ENCODE measurements at regions not wholly inside any gene's neighbourhood (a gene's known extent, or its start where the extent isn't known, plus 50 kb on each side); places are given as distances from the start of the nearest gene placed in this dataset.

GRCh38 chr10:65735382-65735781 lies 1190.5 kb upstream of the LRRTM3 start:
- Histone ChIP-seq H3K9ac (ENCODE audit: low read length) (no peak overlapping the region), H3K4me1 (ENCODE audit: control insufficient read depth, low read depth, low read length) (no peaks in the 10 kb centered on the region), H3K56ac (ENCODE audit: low read length) (no peak overlapping the region), H2BK120ac (ENCODE audit: low read depth, low read length) (no peak overlapping the region), H2BK5ac (ENCODE audit: low read length) (no peak overlapping the region), H3K23ac (ENCODE audit: low read length) (no peak overlapping the region), H2BK15ac (replicated peaks; ENCODE audit: low read depth) (no peak overlapping the region), H3K79me1 (ENCODE audit: low read length) (no peaks in the 10 kb centered on the region), H3K4me2 (ENCODE audit: low read length) (no peak overlapping the region), H4K8ac (ENCODE audit: low read depth, low read length) (no peak overlapping the region), H3K79me2 (ENCODE audit: control insufficient read depth, insufficient read depth, low read length) (no peaks in the 10 kb centered on the region), H3K4ac (ENCODE audit: low read depth, low read length) (no peak overlapping the region), H4K5ac (ENCODE audit: low read length) (no peak overlapping the region), H3K27me3 (ENCODE audit: insufficient read depth, low read length, poor library complexity) (no peaks in the 10 kb centered on the region), H3K4me3 (ENCODE audit: low read length) (no peak overlapping the region), H3K36me3 (ENCODE audit: control insufficient read depth, insufficient read depth, low read length) (no peaks in the 10 kb centered on the region), H3K27ac (ENCODE audit: low read depth, low read length) (no peak overlapping the region), H2AK5ac (ENCODE audit: low read length) (no peak overlapping the region), H3K18ac (ENCODE audit: low read length) (no peak overlapping the region)
- no CpG with 5 or more reads among the region's 2 CpGs for WGBS (ENCODE audit: extremely low coverage, insufficient coverage, low lambda C conversion rate)
- DNase-seq: no peak

DNA sequence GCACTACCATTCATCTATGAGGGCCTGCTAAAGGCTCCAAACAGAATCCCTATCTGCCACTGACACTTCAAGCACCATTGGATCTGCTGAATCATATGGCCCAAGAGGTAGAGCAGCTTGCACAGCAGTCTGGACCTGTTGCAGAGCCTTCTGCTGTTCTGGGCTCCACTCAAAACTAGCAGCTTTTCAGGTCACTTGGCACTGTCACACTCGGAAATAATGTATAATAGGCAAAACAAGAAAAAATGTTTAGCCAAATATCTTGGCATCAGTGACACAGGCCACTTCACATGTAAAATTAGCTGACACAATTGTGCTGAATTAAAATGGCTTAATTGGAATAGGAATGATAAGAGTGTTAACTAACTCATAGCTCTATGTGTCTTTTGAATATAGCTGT lies 1182.9 kb upstream of the LRRTM3 start:
- no peaks in the 10 kb centered on the region for H3K79me2 ChIP-seq (ENCODE audit: control insufficient read depth, insufficient read depth, low read length)
- H3K18ac ChIP-seq (ENCODE audit: low read length): no peak overlapping the region
- H3K56ac ChIP-seq (ENCODE audit: low read length): no peak overlapping the region
- no peak overlapping the region for H3K23ac ChIP-seq (ENCODE audit: low read length)
- no peak overlapping the region for H3K4me3 ChIP-seq (ENCODE audit: low read length)
- no peak overlapping the region for H3K27ac ChIP-seq (ENCODE audit: low read depth, low read length)
- no peak overlapping the region for H2BK5ac ChIP-seq (ENCODE audit: low read length)
- H3K4me2 ChIP-seq (ENCODE audit: low read length): no peak overlapping the region
- H3K4me1 ChIP-seq (ENCODE audit: control insufficient read depth, low read depth, low read length): no peaks in the 10 kb centered on the region
- H3K79me1 ChIP-seq (ENCODE audit: low read length): no peaks in the 10 kb centered on the region
- no peak overlapping the region for H2AK5ac ChIP-seq (ENCODE audit: low read length)
- no peak overlapping the region for H3K9ac ChIP-seq (ENCODE audit: low read length)
- H4K8ac ChIP-seq (ENCODE audit: low read depth, low read length): no peak overlapping the region
- no peaks in the 10 kb centered on the region for H3K36me3 ChIP-seq (ENCODE audit: control insufficient read depth, insufficient read depth, low read length)
- no CpG with 5 or more reads among the region's 1 CpG for WGBS (ENCODE audit: extremely low coverage, insufficient coverage, low lambda C conversion rate)
- H3K27me3 ChIP-seq (ENCODE audit: insufficient read depth, low read length, poor library complexity): no peaks in the 10 kb centered on the region
- H4K5ac ChIP-seq (ENCODE audit: low read length): no peak overlapping the region
- H2BK15ac ChIP-seq (replicated peaks; ENCODE audit: low read depth): no peak overlapping the region
- H3K4ac ChIP-seq (ENCODE audit: low read depth, low read length): no peak overlapping the region
- no peak for DNase-seq
- H2BK120ac ChIP-seq (ENCODE audit: low read depth, low read length): no peak overlapping the region

DNA sequence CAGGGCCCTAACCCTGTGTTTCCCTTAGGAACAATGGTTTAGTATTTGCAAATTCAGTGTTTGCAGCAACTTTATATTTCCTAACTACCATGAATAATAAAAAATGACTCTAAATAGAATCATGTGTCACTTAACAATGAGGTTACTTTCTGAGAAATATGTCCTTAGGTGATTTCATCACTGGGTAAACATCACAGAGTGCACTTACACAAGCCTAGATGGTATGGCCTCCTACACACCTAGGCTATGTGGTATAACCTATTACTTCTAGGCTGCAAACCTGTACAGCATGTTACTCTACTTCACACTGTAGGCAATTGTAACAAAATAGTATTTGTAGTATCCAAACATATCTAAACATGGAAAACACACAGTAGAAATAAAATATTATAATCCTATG lies 1174.6 kb upstream of the LRRTM3 start:
- no peak overlapping the region for H3K56ac ChIP-seq (ENCODE audit: low read length)
- no peak overlapping the region for H2BK120ac ChIP-seq (ENCODE audit: low read depth, low read length)
- no peak overlapping the region for H2BK15ac ChIP-seq (replicated peaks; ENCODE audit: low read depth)
- no peak overlapping the region for H3K27ac ChIP-seq (ENCODE audit: low read depth, low read length)
- no peak for DNase-seq
- H3K27me3 ChIP-seq (ENCODE audit: insufficient read depth, low read length, poor library complexity): no peaks in the 10 kb centered on the region
- H3K9ac ChIP-seq (ENCODE audit: low read length): no peak overlapping the region
- H4K8ac ChIP-seq (ENCODE audit: low read depth, low read length): no peak overlapping the region
- H3K18ac ChIP-seq (ENCODE audit: low read length): no peak overlapping the region
- H3K79me1 ChIP-seq (ENCODE audit: low read length): no peaks in the 10 kb centered on the region
- H3K4me1 ChIP-seq (ENCODE audit: control insufficient read depth, low read depth, low read length): no peaks in the 10 kb centered on the region
- H4K5ac ChIP-seq (ENCODE audit: low read length): no peak overlapping the region
- no peak overlapping the region for H3K4ac ChIP-seq (ENCODE audit: low read depth, low read length)
- no peak overlapping the region for H3K23ac ChIP-seq (ENCODE audit: low read length)
- no peak overlapping the region for H3K4me3 ChIP-seq (ENCODE audit: low read length)
- no peak overlapping the region for H2BK5ac ChIP-seq (ENCODE audit: low read length)
- no peak overlapping the region for H2AK5ac ChIP-seq (ENCODE audit: low read length)
- H3K36me3 ChIP-seq (ENCODE audit: control insufficient read depth, insufficient read depth, low read length): no peaks in the 10 kb centered on the region
- H3K79me2 ChIP-seq (ENCODE audit: control insufficient read depth, insufficient read depth, low read length): no peaks in the 10 kb centered on the region
- H3K4me2 ChIP-seq (ENCODE audit: low read length): no peak overlapping the region

DNA sequence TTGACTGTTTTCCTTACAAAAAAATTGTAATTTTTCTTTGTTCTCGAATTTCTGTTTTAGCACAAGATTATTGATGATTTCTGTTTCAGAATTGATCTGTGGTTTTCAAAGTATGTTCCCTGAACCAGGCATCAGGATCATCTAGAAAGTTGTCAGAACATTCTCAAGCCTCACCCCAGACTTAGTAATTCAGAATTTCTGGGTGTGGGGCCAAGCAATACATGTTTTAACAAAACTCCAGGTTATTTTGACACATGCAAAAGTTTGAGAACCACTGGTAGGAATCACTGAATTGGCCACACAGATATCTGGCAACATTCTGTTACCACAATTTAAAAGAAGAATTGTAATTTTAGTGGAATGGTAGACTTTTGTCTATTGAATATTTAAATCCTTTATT lies 1173.9 kb upstream of the LRRTM3 start:
- H3K27me3 ChIP-seq (ENCODE audit: insufficient read depth, low read length, poor library complexity): no peaks in the 10 kb centered on the region
- no peak overlapping the region for H3K9ac ChIP-seq (ENCODE audit: low read length)
- no peak overlapping the region for H3K4ac ChIP-seq (ENCODE audit: low read depth, low read length)
- H2BK5ac ChIP-seq (ENCODE audit: low read length): no peak overlapping the region
- no CpG with 5 or more reads among the region's 1 CpG for WGBS (ENCODE audit: extremely low coverage, insufficient coverage, low lambda C conversion rate)
- H3K56ac ChIP-seq (ENCODE audit: low read length): no peak overlapping the region
- H3K4me2 ChIP-seq (ENCODE audit: low read length): no peak overlapping the region
- H3K23ac ChIP-seq (ENCODE audit: low read length): no peak overlapping the region
- H4K8ac ChIP-seq (ENCODE audit: low read depth, low read length): no peak overlapping the region
- H2BK120ac ChIP-seq (ENCODE audit: low read depth, low read length): no peak overlapping the region
- H2AK5ac ChIP-seq (ENCODE audit: low read length): no peak overlapping the region
- no peaks in the 10 kb centered on the region for H3K79me1 ChIP-seq (ENCODE audit: low read length)
- no peak for DNase-seq
- no peak overlapping the region for H3K27ac ChIP-seq (ENCODE audit: low read depth, low read length)
- H3K18ac ChIP-seq (ENCODE audit: low read length): no peak overlapping the region
- no peak overlapping the region for H4K5ac ChIP-seq (ENCODE audit: low read length)
- H3K79me2 ChIP-seq (ENCODE audit: control insufficient read depth, insufficient read depth, low read length): no peaks in the 10 kb centered on the region
- no peaks in the 10 kb centered on the region for H3K36me3 ChIP-seq (ENCODE audit: control insufficient read depth, insufficient read depth, low read length)
- no peaks in the 10 kb centered on the region for H3K4me1 ChIP-seq (ENCODE audit: control insufficient read depth, low read depth, low read length)
- no peak overlapping the region for H2BK15ac ChIP-seq (replicated peaks; ENCODE audit: low read depth)
- H3K4me3 ChIP-seq (ENCODE audit: low read length): no peak overlapping the region

DNA sequence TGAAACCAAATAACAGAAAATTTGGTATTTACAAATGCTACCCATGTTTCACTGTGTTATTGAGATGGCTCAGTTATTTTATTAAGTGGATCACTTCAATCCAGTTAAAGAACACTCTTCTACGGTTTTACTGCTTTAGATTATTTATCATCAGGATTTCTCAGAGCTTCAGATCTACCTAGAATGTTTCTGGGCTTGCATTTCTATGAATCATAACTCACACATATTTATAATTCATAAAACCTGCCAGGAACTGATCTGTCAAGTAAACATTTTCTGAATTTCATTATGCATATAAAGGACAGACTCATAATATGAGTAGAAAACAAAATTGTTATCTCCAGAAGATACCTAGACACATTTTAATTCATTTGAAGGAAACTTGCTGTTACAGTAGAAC lies 1172.3 kb upstream of the LRRTM3 start:
- H3K4me3 ChIP-seq (ENCODE audit: low read length): no peak overlapping the region
- no peak overlapping the region for H3K9ac ChIP-seq (ENCODE audit: low read length)
- H3K4me1 ChIP-seq (ENCODE audit: control insufficient read depth, low read depth, low read length): no peaks in the 10 kb centered on the region
- no peaks in the 10 kb centered on the region for H3K27me3 ChIP-seq (ENCODE audit: insufficient read depth, low read length, poor library complexity)
- H4K8ac ChIP-seq (ENCODE audit: low read depth, low read length): no peak overlapping the region
- DNase-seq: no peak
- WGBS (ENCODE audit: extremely low coverage, insufficient coverage, low lambda C conversion rate): no CpG with 5 or more reads among the region's 1 CpG
- no peaks in the 10 kb centered on the region for H3K79me2 ChIP-seq (ENCODE audit: control insufficient read depth, insufficient read depth, low read length)
- H3K4ac ChIP-seq (ENCODE audit: low read depth, low read length): no peak overlapping the region
- no peak overlapping the region for H3K23ac ChIP-seq (ENCODE audit: low read length)
- no peak overlapping the region for H3K4me2 ChIP-seq (ENCODE audit: low read length)
- no peak overlapping the region for H2BK15ac ChIP-seq (replicated peaks; ENCODE audit: low read depth)
- no peaks in the 10 kb centered on the region for H3K36me3 ChIP-seq (ENCODE audit: control insufficient read depth, insufficient read depth, low read length)
- no peak overlapping the region for H2BK120ac ChIP-seq (ENCODE audit: low read depth, low read length)
- no peaks in the 10 kb centered on the region for H3K79me1 ChIP-seq (ENCODE audit: low read length)
- H3K56ac ChIP-seq (ENCODE audit: low read length): no peak overlapping the region
- H3K18ac ChIP-seq (ENCODE audit: low read length): no peak overlapping the region
- H3K27ac ChIP-seq (ENCODE audit: low read depth, low read length): no peak overlapping the region
- H2AK5ac ChIP-seq (ENCODE audit: low read length): no peak overlapping the region
- H2BK5ac ChIP-seq (ENCODE audit: low read length): no peak overlapping the region
- no peak overlapping the region for H4K5ac ChIP-seq (ENCODE audit: low read length)

DNA sequence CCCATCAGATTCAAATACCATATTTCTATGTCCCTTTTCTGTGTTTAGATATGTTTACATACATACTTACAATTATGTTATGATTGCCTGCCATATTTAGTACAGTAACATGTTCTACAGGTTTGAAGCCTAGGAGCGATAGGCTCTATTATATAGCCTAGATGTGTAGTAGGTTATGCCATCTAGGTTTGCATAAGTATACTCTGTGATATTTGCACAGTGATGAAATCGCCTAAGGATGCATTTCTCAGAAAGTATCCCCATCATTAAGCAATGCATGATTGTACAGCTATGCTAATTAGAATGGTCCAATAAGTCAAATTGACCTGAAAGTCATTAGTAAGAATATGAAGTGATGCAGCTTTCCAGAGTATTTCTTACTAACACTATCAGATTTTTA lies 1171.7 kb upstream of the LRRTM3 start:
- H3K27ac ChIP-seq (ENCODE audit: low read depth, low read length): no peak overlapping the region
- no peak overlapping the region for H3K4me2 ChIP-seq (ENCODE audit: low read length)
- no peak overlapping the region for H2BK5ac ChIP-seq (ENCODE audit: low read length)
- no CpG with 5 or more reads among the region's 2 CpGs for WGBS (ENCODE audit: extremely low coverage, insufficient coverage, low lambda C conversion rate)
- H3K56ac ChIP-seq (ENCODE audit: low read length): no peak overlapping the region
- H3K18ac ChIP-seq (ENCODE audit: low read length): no peak overlapping the region
- H3K36me3 ChIP-seq (ENCODE audit: control insufficient read depth, insufficient read depth, low read length): no peaks in the 10 kb centered on the region
- H3K27me3 ChIP-seq (ENCODE audit: insufficient read depth, low read length, poor library complexity): no peaks in the 10 kb centered on the region
- no peak for DNase-seq
- no peak overlapping the region for H3K23ac ChIP-seq (ENCODE audit: low read length)
- no peaks in the 10 kb centered on the region for H3K79me1 ChIP-seq (ENCODE audit: low read length)
- no peak overlapping the region for H3K4me3 ChIP-seq (ENCODE audit: low read length)
- no peak overlapping the region for H3K4ac ChIP-seq (ENCODE audit: low read depth, low read length)
- H4K5ac ChIP-seq (ENCODE audit: low read length): no peak overlapping the region
- no peak overlapping the region for H4K8ac ChIP-seq (ENCODE audit: low read depth, low read length)
- H3K4me1 ChIP-seq (ENCODE audit: control insufficient read depth, low read depth, low read length): no peaks in the 10 kb centered on the region
- no peaks in the 10 kb centered on the region for H3K79me2 ChIP-seq (ENCODE audit: control insufficient read depth, insufficient read depth, low read length)
- no peak overlapping the region for H2BK15ac ChIP-seq (replicated peaks; ENCODE audit: low read depth)
- no peak overlapping the region for H2AK5ac ChIP-seq (ENCODE audit: low read length)
- no peak overlapping the region for H2BK120ac ChIP-seq (ENCODE audit: low read depth, low read length)
- no peak overlapping the region for H3K9ac ChIP-seq (ENCODE audit: low read length)

All from mesendoderm (in vitro differentiated cells).